NCI-H774 (cell line): ENCODE measurements at regions not wholly inside any gene's neighbourhood (a gene's known extent, or its start where the extent isn't known, plus 50 kb on each side); places are given as distances from the start of the nearest gene placed in this dataset.

ENCODE experiments used
- DNase-seq: peaks from one replicate; lab custom pipeline; 2025; lab: John Stamatoyannopoulos, UW

- DNase-seq: peak; percentile 89
Observed at GRCh38 chr6:99868074-99868702, 125.8 kb downstream of the MCHR2 start.
